HG03520 (cell line): ENCODE measurements at regions not wholly inside any gene's neighbourhood (a gene's known extent, or its start where the extent isn't known, plus 50 kb on each side); places are given as distances from the start of the nearest gene placed in this dataset.
"Not testable (repeated sequence)": the region's sequence is repeated elsewhere in the genome, so short reads cannot be mapped to it uniquely, and the experiment has no call there.

Experiments used
- ATAC-seq: cut with Tn5 transposase; IDR thresholded peaks from one replicate; pipeline ENCODE4 v1.9.1; 2021; ENCODE audit warnings: mild to moderate bottlenecking, moderate library complexity; ENCODE audit not compliant: unreplicated experiment

DNA sequence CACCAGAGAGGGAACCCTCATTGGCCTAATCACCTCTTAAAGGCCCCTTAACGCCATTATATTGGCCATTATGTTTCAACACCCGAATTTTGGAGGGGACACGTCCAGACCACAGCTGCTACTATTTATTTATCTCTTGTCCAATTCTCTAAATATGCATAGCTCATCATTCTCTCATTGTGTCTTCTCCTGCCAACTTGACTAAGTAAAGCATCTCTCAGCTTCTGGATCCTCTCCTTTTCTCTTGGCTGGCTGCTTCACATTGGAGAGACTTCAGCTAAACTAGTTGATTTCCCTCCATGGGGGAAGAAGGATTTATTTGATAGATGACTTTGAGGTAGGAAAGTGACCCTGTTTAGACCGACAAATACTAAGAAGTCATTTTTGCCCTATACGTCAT is 120.4 kb upstream of the KRR1 start:
- no peak for ATAC-seq

DNA sequence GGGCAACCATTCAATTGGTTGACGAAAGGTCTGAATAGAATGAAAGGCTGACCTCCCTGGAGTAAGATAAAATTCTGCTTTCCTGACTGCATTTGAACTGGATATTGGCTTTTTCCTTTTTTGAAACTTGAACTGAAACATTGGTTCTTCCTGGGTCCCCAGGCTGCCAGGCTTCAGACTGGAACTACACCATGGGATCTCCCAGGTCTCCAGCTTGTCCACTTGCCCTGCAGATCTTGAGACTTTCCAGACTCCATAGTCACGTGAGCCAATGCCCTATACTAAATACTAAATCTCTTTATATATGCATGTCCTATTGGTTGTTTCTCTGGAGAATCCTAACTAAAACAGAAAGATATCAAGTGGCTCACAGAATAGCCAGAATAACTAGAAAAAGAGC is 118.7 kb upstream of the KRR1 start:
- no peak for ATAC-seq

DNA sequence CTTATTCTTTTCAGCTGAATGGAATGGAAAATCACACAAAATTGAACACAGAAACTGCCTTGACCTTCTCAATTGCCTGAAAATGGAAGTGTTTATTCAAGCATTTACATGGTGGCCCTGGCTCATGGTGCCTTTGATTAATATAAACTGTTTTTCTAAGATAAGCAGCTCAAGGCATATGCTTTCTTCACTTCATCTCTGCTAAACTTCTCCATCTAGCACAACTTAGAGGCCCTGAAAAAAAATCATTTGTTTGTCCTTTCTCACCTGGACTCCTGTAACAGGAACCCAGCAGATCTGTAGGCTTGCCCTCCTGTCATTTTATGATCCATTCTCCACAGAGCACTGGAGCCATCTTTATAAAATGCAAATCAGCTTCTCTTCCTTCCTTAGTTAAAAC is 117.5 kb upstream of the KRR1 start:
- ATAC-seq: no peak

DNA sequence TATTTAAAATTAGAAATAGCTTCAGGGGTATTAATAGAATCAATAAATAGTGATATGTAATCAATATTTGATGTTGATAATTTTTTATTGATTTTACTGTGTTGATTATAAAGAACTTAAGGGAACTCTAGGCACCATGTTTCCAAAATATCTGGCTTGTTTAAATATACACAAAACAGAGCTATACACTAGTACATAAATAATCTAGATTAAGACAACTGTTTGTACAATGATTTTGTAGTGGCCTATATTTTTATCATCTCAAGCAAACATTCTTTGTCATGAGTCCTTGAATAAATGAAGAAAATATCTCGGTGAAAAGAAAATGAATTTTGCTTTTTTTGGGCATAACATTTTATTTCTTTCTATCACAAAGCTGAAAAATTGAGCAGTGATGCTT is 117.1 kb upstream of the KRR1 start:
- no peak for ATAC-seq

DNA sequence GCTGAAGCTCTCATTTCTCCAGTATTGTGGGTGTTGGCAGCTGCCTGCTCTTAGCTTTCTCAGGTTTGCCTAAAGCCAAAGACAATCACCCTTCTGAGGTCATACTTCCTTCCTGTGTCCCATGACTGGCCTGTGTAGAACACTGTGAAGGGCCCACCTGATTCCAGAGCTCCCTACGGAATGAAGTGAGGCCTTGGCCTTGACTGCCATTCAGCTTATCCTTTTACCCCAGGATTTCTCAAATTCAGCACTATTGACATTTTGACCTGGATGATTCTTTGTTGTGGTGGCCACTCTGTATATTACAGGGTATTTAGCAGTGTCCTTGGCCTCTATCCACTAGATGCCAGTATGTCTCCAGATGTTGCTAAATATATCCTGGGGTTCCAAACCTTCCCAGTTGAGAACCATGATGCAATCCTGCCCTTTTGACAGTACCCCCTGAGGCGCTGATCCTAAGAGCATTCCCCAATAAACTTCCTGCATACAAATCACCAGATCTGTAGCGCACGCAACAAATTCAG is 112.3 kb upstream of the KRR1 start:
- no peak for ATAC-seq

DNA sequence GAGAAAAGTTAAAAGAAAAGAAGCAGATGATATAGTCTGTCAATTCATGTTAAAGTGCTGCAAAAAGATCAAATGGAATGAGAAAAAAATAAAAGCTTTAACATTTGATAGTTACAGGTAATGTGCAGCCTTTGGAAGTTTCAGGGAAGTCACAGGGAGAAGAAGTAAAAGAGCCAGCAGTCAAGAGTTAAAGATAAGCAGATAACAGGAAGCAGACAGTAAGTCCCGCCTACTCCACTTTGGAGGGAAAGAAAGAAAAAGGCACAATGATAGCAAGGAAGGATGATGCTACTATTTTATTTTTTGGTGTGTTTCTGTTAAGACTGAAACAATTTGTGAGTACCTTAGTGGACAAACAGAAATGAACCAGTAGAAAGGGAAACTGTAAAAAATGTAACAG is 111.1 kb upstream of the KRR1 start:
- no peak for ATAC-seq

DNA sequence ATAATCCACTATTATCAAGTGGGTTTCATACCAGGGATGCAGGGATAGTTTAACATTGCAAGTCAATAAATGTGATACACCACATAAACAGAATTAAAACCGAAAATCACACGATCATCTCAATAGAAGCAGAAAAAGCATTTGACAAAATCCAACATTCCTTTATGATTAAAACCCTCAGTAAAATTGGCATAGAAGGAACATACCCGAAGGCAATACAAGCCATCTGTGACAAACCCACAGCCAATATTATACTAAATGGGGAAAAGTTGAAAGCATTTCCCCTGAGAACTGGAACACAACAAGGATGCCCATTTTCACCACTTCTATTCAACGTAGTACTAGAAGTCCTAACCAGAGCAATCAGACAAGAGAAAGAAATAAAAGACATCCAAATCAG is 103.0 kb upstream of the KRR1 start:
- not testable (repeated sequence) for ATAC-seq

DNA sequence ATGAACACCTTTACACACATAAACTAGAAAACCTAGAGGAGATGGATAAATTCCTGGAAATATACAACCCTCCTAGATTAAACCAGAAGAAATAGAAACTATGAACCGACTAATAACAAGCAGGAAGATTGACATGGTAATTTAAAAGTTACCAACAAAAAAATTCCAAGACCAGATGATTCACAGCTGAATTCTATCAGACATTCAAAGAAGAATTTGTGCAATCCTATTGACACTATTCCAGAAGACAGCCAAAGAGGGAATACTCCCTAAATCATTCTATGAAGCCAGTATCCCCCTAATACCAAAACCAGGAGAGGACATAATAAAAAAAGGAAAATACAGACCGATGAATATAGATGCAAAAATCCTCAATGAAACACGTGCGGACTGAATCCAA is 102.6 kb upstream of the KRR1 start:
- ATAC-seq: no peak

DNA sequence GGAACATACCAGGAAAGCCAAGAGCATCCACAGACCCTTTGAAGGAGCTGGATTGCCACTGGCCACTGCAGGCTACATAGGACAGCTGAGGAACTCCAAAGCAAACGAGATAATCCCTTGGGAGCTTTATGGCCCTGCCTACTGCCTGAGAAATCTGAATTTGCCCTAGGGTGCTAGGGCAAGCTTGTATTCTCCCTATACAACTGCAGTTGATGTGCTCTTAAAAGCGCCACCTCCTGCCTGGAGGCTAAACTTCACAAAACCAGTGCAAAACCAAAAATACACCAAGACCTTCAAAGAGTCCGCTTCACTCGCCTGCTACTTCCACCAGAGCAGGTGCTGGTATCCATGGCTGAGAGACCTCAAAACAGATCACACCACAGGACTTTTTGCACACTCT is 99.6 kb upstream of the KRR1 start:
- ATAC-seq: no peak

DNA sequence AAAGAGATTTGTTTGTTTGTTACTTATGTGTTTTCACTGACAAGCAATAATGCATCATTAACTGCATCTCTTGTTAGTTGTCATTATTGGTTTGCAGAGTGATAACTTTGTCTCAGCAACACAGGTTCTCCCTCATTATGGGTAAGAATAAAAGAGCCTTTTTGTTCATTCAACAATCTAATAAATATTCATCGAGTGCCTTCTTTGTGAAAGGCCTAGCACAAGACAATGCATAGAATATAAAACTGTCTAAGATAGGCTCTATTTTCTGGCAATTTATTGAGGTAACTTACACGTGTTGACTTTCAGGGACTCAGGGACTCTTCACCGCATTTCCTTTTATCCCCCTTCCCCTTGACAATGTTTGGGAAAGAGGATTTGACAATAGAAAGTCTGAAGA is 95.5 kb upstream of the KRR1 start:
- ATAC-seq: no peak

DNA sequence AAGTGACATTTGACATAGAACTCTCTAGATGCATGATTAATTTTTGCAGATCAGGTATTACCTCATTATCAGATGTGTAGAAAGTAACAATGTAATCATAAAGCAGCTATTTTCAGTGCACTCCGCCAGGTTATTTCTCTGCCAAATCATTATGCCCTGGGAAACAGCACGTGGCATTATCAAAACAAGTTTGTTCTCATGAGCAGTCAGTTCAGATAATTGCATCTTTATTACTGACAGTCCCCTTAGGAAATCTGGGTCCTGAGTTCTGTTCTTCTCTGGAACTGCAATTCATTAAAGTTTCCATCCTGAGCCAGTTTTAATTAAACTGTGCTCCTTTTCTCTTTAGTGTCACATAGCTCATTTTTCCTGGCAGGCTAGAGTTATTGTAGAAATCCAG is 94.7 kb upstream of the KRR1 start:
- ATAC-seq: no peak

DNA sequence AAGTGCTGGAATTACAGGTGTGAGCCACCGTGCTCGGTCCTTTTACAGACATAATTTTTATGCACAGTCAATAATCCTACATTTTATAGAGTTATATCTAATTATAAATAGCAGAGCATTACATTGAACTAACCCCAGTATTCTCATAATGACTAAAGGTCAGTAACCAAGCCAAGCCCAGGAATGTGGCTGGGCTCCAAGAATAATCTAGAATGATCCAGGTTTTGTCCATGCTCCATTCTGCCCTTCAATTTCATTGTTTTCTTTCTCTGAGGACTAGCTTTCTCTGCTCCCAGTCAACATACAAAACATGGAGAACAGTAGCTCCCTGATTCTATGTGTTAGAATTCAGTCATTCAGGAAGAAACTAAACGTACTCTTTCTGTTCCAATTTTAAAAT is 92.1 kb upstream of the KRR1 start:
- no peak for ATAC-seq

DNA sequence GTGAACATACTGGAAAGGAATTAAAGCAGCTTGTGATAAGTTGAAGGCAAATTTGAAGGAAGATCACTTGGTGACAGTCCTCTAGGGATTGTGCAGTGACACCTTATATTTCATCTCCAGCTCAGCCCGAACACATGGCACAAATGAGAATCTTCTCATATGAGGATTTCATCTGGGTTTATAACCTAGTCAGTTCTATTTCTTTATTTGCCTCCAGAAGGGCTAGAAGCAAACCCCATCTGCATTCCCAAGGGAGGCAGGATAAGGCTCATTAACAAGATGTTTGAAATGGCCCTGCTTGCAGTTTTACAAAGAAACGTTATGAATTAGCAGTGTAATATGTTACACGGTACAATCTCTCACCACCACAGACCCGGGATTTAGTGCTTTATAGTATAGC is 90.7 kb upstream of the KRR1 start:
- ATAC-seq: no peak

DNA sequence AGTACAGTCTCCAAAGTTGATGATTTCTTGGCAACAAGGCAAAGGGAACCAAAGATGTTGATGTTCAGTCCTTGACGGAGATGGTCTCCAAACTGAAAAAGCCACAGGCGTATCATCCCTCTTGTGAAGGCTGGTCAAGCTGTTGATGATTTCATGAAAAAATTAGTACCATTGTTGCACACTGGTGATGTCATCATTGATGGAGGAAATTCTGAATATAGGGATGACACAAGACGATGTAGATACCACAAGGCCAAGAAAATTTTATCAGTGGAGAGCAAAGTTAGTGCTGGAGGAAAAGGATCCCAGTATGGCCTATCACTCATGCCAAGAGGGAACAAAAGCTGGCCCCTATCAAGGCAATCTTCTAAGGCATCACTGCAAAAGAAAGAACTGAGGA is 88.7 kb upstream of the KRR1 start:
- ATAC-seq: no peak

DNA sequence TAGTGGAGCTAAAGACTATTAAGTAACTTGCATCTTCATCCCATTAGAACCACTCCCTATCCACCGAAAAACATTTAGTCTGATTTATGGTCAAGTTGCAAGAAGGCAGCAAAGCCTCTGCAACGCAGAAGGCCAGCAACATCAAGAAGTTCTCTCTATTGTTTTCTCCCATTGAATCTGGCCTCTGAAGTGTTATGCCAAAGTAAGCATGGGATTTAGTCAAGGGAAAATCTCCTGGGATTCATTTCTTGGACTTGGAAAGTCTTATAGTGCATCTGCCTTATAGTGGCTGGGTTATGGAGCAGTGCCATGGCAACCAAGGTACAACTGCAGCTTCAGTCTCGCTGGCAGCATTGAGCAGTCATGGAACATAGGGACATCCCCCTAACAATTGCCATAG is 87.7 kb upstream of the KRR1 start:
- ATAC-seq: no peak

DNA sequence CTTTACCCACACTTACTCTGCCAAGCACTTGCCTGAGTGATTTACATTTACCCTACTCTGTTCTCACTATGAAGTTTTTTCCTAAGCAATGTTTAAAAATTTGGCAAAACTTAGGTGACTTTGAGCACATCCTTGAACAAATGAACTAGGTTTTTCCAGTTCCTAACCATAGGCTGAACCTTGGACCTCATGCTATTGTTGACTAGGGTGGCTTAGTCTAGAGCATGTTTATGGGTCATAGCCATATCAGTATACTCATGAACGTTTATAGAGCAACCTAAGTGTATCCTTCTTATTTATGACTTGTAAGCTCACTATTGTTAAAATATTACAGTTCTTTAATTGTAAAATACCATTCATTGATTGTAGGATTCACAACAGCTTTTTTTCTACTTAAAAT is 85.0 kb upstream of the KRR1 start:
- ATAC-seq: no peak

DNA sequence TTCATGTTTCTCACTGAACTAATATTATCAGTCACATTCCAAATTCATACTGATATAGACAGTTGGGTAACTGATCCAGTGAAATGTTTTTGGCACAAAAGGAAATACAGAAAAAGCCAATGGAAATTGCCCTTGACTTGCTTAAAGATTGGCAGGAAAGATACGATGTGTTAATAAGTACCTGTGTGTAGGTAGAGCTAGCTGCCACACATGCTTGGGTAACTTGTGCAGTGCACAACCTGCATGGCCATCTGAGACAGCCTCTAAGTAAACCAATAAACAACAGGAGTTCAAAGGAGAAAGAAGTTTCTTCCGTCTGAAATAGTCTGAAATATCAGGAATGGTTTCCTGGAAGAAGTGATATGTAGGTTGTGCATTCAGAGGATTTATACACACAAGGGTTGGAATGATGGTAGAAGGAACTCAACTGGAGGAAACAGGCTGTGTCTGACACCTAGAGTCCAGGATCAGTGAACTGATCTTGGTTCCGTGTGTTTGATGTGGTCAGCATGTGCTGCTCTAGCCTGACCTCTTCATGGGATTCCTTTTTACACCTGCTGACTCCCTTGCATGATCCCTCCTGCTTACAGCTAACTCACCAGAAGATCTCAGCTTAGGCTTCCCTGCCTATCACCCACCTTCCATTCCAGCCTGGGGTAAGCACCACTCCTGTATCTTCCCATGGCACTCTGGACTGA is 81.4 kb upstream of the KRR1 start:
- no peak for ATAC-seq

DNA sequence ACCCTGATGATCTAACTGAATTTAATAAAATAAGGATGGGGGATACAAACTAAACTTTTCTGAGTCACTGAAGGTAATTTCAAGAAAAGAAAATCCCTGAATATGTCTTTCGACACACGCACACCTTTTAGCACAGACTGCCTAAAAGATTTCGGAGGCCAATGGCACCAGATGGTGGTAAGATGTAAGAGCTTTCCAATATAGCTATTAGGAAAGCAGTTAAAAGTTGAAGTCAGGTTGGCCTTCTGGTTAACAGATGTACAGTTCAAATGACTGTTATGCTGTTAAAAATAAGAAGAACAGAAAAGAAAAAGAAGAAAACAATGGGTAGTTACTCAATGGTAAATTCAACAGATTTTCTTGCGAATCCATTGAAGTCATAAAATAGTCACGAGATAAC is 80.7 kb upstream of the KRR1 start:
- no peak for ATAC-seq

DNA sequence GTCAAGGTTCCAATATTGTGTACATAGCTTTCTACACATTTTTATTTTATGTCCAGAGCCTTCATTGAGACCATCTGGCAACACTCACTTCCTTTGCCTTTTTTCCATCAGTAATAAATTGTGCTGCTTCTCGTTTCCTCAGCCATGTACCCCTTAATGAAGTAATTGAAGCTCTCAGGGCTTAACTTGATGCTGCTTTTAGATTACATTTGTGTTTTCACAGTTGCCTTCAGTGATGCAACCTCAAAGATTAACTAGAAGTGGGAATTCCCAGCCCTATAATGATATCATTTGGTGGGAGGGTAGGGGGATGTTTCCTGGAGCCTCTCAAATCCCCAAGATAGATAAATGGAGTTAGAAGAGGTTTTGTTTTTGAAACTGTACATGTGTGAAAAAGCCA is 80.2 kb upstream of the KRR1 start:
- ATAC-seq: no peak

DNA sequence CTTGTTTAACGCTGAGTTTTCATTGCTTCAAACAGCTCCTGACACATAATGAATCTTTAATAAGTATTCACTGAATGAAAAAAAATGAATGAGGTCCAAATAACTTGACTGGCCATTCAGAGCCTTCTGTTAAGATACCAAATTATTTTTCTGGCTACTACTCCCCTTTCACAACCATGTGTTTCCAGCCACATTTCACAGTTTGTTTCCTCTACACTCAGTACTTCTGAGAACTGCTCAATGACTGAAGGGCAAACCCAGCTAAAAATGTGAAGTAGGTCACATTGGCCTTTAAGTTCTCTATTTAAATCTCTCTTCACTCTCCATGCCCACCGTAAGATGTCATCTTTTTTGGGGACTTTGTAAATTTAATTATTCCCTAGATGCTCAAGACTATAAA is 78.4 kb upstream of the KRR1 start:
- ATAC-seq: no peak

DNA sequence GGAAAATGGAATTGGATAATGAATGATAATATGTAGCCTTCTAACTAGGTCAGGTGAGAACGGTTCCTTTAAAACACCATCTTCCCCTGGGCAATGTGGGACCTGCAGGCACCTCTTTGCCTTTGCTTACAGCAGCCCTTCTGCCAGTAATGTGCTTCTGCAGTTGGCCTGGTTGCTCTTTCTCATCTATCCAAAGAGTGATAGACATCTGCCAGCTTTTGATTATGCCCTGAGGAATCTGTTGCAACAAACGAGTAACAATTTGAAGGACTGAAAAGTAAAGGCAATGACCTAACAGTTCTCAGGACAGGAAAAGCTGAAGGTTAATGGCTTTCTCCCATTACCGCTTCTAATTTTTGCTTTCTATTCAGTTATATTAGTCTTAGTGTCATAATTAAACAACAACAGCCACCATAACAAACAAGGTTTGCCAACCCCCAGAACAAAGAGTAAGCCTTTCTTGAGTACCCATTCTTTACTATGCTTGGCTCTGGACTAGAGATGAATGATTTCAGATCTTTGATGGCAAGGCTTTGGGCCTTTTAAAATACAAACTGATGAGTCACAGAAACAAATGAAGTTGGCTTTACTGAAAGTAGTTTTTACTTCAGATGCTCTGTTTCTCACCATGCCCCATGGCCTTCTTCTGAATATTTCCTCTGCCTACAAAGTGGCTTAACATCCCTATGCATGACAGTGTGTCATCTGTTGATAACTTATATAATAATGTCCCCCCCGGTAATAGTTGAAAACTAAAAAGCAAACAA is 76.1 kb upstream of the KRR1 start:
- ATAC-seq: no peak

DNA sequence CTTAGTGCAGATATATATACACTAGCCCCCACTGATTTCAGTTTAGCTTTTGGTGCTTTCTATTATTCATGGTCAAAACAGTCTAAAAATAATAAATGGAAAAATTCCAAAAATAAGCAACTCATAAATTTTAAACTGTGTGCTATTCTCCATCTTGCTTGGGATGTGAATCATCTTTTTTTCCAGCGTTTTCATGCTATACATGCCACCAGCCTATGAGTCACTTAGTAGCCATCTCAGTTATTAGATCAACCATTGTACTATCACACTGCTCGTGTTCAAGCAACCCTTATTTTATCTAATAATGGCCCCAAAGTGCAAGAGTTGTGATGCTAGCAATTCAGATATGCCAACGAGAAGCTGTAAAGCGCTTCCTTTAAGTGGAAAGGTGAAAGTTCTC is 73.9 kb upstream of the KRR1 start:
- ATAC-seq: no peak

DNA sequence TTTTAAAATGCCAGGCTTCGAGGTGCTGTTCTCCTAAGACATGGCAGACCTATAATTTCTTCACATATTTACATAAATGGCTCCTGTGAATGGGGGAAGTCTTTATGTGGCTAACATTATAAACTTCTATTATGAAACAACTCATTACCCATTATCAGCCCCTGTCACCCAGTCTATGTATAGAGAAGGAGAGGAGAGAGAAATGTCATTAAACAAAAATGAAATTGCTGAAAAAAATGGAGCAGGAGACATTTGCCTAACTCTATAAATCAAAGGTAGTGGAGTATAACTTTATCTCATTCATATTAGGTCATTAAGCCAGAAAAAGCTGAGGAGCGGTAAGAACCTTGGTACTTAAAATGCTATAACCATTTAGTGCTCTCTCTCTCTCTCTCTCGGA is 71.9 kb upstream of the KRR1 start:
- ATAC-seq: no peak
